ENCODE measurements at regions not wholly inside any gene's neighbourhood (a gene's known extent, or its start where the extent isn't known, plus 50 kb on each side); places are given as distances from the start of the nearest gene placed in this dataset.
"Not testable (repeated sequence)": the region's sequence is repeated elsewhere in the genome, so short reads cannot be mapped to it uniquely, and the experiment has no call there.

DNA sequence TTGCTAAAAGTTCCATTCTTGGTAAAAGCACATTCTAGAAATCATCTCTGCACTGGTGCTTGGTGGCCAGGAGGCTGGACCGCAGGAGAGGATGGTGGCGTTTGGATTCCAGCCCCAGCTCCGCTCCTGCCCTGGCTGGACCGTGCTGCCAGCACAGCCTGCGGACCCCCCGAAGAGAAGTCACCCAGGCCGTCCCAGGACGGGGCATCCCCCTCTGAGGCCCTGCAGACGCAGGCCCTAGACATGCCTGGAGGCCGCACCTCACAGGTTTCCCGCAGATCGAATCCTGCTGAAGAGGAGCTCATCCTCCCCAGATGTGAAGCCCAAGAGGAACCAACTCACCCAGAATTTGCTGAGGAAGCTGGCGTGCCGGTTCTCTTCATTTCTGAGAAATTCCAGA lies 159.0 kb downstream of the TEX29 start:
- no peak for DNase-seq

DNA sequence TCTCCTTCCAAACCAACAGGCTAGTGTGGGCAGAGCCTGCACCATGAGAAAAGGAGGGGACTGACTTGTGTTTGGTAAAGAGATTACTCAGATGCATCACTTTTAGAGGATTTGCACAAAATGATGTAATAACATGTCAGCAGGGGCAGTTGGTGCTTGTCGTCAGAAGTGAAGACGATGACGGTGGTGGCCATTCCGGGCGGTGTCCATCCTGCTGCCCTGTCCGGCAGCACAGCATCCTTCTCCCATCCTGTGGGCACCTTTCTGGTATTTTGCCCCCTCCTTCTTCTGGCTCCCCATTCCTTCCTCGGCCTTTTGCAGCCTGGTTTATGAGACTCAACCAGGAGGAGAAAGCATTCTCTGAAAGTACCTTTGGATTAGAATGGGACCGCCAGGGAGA lies 160.1 kb downstream of the TEX29 start:
- no peak for DNase-seq

DNA sequence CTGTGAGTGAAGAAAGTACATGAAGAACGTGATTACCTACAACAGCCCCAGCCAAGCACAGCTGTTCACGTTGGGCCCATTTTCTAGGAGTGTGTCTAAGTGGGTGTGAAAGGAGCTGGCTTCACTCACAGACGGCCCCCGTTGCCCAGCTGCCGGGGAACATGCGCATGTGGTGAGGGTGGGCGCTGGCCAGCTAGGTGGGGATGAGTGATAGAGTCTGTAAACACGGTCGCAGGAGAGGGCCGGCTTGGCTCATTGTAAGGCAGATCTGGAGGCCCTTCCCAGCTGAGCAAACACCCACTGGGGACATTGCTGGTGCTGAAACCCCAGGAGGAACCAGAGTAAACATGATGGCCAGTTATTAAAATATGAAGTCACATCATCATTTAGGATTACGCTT lies 160.5 kb downstream of the TEX29 start:
- no peak for DNase-seq

DNA sequence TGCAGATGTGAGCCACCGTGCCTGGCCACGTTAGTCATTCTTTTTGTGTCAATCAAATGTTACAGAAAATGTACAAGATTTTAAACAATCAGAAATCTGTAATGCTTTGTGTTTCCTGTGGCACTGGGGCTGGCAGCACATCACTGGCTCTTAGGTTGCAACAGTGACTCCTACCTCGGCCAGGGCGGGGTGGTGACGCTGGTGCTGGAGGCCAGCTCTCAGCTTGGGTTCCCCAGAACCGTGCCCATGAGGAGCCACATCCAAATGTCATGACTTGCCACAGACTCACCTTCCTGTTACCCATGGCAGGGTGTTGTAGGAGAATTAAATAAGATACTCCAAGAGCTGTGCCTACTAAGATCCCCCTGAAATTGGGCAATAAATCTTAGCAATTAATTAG lies 161.7 kb downstream of the TEX29 start:
- DNase-seq, result no peak

DNA sequence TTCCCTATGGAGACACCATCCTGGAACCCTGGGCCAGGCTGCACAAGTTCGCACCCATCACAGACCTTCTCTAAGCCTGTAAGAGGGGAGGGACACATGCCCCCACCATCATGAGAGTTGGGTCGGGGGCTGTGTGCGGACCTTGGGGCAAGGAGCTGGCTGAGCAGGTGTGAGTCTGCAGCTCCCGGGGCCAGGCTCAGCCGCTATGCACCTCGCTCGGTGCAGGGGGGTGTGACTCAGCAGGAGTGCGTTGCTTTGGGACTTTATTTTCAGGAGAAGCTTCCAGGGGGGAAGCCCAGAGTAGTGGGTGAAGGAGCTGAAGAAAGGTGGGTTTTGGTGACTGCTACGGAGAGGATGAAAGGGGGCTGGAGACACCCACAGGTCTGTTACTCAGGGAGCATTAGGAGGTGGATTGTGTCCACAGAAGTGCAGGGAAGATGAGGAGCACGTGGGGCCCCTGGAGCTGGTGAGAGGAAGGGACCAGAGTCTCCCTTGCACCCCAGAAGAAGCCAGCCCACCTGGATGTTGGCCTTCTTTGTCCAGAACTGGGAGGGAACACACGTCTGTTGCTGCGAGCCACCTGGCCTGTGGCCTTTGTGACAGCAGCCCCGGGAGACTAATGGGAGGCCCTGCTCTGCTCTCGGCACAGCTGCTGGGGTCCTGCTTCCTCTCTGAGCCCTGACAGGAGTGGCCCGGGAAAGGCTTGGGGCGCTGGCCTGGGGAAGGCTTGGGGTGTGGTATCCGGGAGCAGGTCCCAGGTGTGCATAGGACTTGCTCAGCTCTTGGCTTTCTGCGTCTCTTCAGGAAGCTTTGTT lies 162.6 kb downstream of the TEX29 start:
- no peak for DNase-seq

DNA sequence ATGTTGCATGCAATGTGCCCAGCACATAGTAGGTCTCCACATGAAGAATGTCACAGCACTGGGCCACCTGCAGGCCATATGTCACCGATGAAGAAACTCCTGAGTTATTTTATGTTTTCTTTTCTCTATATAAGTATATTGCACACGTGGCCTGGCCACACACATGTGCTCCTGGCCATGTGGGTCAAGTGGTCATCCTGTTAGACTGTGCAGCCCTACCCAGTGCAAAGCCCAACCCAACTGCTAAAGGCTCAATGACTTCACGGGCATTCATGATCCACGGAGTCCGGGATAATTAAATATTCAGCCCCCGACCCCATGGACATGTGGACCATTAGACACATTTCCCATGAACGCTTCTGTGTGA lies 163.2 kb downstream of the TEX29 start:
- DNase-seq, result no peak

DNA sequence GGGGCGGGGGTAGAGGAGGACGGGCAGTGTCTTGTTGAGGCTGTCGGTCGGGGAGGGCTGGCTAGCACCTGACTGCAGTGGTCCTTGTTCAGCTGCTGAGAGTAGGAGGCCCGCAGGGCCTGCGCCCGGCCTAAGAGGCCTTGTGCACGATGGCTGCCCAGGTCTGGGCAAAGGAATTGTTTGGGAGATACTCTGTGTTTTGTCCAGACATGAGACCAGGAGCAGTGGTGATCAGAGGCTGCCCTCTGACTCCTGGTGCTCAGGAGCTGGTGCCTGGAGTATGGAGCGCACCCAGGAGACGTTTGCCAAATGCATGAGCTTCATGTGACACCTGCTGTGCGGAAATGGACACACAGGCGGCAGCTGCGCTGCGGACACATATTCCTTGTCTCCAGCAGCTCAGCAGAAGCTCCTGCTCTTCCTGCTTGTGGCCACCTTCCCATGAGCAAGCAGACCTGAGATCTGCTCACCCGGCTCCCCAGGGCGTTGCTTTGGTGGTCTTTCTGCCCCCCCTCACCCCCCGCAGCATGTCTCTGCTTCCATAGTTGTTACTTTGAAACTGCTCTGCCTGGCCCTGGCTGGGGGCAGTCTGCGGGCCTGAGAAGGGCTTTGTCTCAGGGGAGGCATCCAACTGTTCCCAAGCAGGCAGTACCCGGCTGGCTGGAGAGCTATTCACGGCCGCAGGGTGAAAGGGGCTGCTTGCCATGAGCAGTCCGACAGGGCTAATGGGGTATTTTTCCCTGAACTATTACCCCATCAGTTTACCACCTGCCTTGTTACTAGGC lies 163.9 kb downstream of the TEX29 start:
- DNase-seq, result no peak

DNA sequence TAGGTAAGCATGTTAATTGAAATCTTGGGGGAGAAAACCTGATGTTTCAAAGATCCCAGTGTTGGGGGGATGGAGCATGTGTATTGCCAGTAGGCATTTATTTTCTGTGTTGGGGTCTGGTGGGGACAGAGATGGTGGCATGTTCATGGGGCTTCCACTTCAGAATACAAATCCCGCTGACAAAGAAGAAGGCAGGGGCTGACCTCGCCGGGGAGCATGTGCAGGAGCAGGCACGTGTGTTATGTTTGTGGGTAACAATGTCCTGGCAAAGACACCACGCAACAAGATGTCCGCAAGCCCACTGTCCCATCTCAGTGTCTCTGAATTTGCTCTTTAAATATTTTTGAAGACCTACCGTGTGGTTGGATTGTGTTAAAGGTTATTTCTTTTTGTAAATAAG lies 164.5 kb downstream of the TEX29 start:
- no peak for DNase-seq

DNA sequence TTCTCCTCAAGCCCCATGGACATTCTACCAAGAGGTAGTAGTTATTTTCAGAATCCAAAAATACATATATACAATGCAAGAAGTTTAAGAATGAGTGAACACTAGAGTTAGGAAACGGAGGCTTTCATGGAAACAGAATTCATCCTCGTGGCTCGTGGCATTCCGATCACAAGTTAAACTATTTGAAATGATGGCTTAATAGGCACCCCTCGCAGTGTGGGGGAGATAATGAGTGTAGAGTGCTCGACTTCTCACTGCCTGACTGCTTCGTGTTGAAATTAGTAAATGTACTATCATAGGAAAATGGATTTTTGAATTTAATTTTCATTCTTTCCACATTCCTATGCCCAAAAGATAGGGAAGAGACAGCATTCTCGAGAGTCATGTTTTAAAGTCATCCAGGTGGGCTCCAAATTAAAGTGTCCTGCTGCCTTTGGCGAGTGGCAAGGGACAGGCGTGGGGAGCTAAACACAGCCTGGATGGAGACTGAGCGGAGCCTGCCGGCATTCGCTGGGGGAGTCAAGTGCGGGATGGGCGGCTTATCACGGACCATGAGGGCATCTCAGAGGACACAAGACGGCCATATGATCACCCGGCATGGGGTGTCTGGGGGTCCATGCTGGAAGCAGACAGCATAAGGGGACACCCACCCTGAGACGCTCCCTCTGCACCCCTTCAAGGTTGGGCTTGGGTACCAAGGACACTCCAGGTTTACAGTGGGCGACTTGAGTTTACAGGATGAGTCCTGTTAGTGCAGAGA lies 165.2 kb downstream of the TEX29 start:
- DNase-seq, result no peak

DNA sequence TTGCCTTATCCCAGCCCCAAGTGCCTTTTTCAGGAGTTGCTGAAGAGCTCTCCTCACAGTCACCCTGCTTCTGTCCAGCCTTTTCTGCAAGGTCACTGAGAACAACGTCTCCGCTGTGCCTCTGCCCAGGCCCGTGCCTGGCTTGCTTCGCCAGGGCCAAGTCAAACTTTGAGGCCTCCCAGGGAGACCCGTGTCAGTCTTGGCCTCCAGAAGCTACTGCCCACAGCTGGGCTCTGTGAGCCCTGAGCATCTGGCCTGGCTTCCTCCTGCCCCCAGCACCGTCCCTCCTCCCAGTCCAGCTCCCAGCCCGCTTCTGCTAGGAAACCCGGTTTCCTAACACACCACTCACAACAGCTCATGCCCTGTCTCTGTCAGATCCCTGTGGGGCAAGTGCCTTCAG lies 165.9 kb downstream of the TEX29 start:
- no peak for DNase-seq

DNA sequence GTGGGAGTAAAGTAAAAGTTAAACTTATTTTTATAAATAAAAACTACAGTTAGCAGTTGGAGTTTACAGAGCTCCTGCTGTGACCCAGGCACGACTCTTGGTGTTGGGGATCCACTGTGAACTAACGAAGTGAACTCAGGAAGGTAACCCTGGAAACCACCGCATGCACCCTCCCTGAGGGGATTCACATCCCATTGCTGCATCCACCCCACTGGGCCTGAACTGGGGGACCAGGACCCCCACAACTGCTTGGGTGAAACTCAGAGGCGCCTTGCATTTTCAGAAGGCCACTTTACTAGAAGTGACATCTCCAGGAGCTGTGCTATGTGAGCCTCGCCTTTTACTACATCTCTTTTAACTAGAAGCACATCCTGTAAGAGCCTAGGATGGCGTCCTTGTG lies 166.4 kb downstream of the TEX29 start:
- no peak for DNase-seq

DNA sequence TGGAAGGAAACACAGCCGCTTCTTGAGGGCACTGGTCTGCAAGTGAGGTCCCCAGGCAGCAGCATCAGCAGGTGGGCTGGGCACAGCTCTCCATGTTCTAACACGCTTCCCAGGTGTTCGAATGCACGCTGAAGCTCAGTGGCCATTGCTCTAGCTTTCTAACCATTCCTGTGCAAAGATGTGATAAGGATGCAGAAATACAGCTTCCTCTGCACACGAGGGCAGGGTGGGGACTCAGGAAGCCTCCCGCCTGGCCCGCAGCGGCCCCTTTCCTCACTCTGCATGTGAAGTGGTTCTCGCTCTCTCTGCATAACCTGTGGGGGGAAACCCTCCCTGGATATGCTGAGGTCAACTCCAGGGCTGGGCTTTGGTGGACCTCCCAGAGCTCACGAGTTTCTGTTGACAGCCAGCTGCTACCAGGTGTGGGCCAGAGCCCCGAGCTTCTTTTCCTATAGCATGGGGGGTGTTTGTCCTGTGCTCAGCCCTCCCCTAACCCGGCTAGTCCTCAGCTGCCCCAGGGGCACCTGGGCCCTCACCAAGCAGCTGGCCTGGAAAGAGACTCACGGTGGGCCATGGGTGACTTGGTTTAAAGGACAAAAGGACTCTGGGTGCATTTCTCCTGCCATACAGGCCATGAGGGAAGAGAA lies 168.2 kb downstream of the TEX29 start:
- no peak for DNase-seq

DNA sequence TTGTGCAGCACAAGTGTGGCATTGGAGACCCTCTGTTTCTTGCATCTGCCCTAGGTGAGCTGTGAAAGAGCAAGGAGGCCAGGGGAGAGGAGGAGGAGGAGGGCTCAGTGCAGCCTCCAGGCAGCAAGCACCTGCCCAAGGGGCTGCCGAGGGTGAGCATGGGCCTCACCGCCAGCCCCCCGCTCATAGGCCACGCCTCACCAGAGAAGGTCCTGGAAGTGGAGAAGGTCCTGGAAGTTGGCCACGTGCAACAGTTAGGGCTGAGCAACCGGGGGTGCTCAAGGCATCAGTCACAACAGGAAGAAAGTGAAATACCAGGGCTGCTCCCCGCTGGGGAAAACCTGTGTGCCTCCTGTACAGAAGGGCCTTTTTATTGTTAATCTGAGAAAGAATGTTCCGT lies 168.9 kb downstream of the TEX29 start:
- no peak for DNase-seq

DNA sequence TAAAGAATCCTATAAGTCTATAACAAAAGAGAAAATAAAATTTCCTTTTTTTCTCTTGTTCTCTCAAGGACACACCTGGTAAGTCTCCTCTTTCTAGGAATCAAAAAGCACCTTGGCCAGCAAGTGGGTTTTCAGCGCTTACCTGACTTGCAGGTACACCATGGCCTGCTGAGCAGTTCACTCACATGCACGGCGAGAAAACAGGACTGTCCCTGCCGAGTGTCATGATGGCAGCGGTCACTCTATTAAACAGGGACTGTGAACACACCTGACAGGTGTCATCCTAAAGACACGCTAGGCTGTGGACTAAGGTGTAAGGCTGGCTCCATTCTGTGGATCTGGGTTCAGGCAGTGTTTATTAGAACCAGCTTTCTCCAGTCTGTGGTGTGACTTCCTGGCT lies 170.2 kb downstream of the TEX29 start:
- DNase-seq, result no peak

DNA sequence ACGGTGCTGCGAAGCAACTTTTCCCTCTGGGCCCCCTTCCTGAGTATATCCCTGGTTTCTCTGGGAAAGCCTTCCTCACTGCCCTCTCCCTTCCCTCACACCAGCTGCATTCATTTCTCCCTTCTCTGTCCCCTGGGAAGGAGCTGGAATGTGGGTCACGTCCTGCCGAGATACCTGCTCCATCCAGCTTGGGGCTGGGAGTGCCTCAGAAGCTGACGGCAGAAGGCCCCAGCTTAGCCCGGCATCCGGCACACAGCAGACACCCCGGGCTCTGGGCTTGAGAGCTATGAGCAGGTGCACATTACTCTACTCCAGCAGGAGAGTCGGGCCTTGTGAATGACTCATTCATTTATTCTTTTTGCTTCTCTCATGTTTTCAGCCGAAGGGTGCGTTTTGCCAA lies 170.6 kb downstream of the TEX29 start:
- no peak for DNase-seq

DNA sequence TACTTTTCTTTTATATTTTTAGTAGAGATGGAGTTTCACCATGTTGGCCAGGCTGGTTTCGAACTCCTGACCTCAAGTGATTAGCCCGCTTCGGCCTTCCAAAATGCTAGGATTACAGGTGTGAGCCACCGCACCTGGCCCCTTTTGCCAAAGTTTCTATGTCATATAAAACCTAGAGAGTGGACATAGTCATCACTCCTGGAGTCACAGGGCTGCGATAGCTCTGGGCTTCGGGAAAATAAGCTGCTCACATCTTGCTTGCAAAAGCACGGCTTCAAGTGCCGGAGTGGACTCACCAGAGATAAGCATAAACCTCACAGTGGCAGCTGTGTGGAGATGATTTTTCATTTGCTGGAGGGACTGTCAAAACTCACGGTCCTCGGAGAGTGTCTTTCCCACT lies 171.2 kb downstream of the TEX29 start:
- DNase-seq, result no peak

DNA sequence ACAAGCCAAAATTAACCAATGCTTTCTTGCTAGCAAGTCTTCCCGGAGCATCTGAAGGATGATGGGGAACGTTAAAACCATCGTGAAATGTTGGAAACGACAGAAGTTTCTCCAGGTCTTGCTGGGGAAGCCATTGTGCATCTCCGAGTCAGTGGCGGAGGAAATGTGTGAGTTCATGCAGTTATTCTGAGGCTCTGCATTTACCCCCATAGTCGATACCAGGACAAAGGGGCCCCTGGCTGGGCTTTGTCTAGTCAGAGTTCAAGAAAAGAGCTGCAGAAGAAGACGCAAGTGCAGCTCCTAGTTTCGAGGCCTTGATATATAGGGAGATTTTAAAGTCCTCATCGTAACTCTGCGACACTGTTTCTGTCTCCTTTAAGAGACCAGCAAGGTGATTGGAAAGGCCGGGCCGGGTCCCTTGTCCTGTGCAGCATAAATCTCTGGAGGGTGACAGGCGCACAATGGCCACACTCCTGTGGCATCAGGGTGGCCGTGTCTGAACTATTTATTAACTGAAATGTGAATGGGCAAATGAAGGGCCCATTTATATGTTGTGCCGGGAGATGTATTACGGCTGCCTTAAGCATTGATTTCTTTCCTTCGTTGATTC lies 172.0 kb downstream of the TEX29 start:
- no peak for DNase-seq

DNA sequence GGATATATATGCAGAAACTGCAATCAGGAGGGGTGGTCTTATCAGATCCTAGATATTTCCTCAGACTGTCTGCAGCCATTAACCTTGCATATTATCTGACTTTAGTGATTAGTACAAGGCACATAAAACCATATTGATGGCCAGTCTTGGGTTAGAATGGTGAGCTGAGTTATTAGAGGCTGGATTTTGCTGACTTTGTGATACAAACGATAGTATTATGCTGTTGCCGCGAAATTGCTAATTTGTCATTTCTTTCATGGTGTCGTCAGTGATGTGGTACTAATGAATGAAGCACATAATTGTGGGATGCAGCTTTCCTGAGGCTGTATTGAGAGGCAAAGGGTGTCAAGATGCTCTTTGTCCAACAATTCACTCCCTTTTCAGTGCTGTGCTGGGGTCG lies 172.5 kb downstream of the TEX29 start:
- no peak for DNase-seq

DNA sequence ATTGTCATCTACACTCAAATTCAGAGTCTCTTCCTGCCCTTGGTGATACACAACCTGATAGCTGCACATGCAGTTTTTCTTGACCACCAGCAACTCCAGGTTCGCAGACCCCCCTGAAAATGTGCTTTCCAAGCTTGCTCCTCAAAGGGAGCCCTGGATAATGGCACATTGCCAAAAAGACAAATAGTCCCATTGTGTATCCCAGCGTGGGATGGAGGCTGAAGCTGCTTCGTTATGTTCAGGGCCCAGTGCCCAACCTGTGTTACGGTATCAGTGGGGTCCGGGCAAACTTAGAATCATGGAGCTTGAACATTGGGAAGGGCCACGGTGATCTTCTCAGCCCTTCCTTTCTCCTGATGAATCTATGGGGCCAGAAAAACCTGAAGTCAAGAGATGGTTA lies 173.0 kb downstream of the TEX29 start:
- no peak for DNase-seq

DNA sequence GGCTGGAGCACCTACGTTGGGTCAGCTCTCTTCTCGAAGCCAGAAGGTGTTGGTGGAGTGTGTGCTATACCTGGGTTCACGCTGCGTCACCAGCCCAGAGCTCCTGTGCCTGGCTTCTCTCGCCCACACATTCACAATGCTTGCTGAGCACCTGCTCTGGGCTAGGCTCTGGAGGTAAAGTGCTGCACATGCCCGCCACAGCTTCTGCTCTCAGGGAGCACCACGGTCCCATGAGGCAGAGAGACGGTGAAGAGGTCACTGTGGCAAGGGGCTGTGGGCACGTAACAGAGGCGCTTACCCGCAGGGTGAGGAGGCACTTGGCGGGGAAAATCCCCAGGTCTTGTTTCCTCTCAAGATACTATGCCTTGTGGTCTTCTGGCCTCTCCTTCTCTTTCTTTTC lies 174.2 kb downstream of the TEX29 start:
- no peak for DNase-seq

DNA sequence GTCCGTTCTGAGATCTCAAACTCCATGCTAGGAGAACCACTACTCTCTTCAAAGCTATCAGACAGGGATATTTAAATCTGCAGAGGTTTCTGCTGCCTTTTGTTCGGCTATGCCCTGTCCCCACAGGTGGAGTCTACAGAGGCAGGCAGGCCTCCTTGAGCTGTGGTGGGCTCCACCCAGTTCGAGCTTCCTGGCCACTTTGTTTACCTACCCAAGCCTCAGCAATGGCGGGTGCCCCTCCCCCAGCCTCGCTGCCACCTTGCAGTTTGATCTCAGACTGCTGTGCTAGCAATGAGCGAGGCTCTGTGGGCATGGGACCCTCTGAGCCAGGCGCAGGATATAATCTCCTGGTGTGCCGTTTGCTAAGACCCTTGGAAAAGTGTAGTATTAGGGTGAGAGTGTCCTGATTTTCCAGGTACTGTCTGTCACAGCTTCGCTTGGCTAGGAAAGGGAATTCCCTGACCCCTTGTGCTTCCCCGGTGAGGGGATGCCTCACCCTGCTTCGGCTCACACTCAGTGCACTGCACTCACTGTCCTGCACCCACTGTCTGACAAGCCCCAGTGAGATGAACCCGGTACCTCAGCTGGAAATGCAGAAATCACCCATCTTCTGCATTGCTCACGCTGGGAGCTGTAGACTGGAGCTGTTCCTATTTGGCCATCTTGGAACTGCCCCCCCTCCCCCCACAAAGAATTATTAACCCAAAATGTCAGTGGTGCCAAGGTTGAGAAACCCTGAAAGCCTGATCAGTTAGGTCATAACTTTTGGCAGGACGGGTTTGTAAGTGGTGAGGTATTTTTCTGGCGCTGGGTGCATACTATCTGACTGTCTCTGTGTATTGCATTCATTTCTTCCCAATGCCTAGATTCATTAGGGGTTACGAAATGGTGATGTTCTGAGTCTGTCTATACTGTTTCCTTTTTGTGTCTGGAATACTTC lies 181.4 kb downstream of the TEX29 start:
- DNase-seq, result not testable (repeated sequence)

DNA sequence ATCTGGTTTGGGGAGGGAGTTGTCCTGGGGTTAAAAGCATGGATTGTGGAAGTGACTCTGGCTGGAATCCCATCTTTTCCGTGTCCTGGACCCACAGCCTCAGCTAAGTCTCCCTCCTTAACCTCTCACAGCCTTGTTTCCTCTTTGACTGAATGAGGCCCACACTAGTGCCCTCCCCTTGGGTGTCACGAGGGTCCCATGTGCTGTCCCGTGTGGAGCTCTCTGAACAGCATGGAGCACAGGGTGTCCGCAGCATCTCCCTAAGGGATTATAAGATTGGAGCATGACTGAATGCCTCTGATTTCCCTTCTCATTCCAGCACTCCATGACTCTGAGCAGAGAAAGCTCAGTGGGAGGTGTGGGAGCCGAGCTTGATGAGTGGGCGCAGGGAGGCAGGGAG lies 182.5 kb downstream of the TEX29 start:
- DNase-seq, result no peak
